ENCODE measurements at regions not wholly inside any gene's neighbourhood (a gene's known extent, or its start where the extent isn't known, plus 50 kb on each side); places are given as distances from the start of the nearest gene placed in this dataset.
"Not testable (repeated sequence)": the region's sequence is repeated elsewhere in the genome, so short reads cannot be mapped to it uniquely, and the experiment has no call there.

- no peak for DNase-seq
- H3K9me3 ChIP-seq (replicated peaks in 1 of 2; ENCODE audit: control insufficient read depth in 1 of 2, insufficient read depth in 1 of 2, low read length in 2 of 2), result peaks cover 4 to 11% of the 10 kb centered on the region in 2 donors
- WGBS (ENCODE audit: insufficient coverage), result 89% methylated on average over 5 of the region's 7 CpGs
- no peak overlapping the region for H2AFZ ChIP-seq (ENCODE audit: insufficient read depth, low read depth, low read length, poor library complexity, severe bottlenecking)
- no peak overlapping the region for H3K4me3 ChIP-seq (replicated peaks in 1 of 3; ENCODE audit: low read depth in 2 of 3, low read length in 3 of 3)
- H3K4me1 Mint-ChIP-seq, result no peaks in the 10 kb centered on the region
- H3K4me1 ChIP-seq (ENCODE audit: control insufficient read depth in 1 of 2, insufficient read depth in 2 of 2, low read length in 2 of 2), result no peaks in the 10 kb centered on the region
- no peaks in the 10 kb centered on the region for H3K27me3 ChIP-seq (ENCODE audit: control insufficient read depth in 2 of 2, insufficient read depth in 2 of 2, low read length in 2 of 2)
- no peaks in the 10 kb centered on the region for H4K20me1 ChIP-seq (ENCODE audit: insufficient read depth, low read length)
- peaks cover 5 to 23% (median 16%) of the 10 kb centered on the region in 7 donors for H3K9me3 Mint-ChIP-seq
- H3K4me3 Mint-ChIP-seq, result no peak overlapping the region
- H3K9ac ChIP-seq (ENCODE audit: insufficient read depth, low read length, poor library complexity, severe bottlenecking), result no peak overlapping the region
- no peak for TF ChIP-seq CTCF (IDR thresholded peaks at IDR 0.05)
- H3K27ac ChIP-seq (ENCODE audit: low read depth in 1 of 2, low read length in 2 of 2), result no peak overlapping the region
- no peaks in the 10 kb centered on the region for H3K36me3 ChIP-seq (replicated peaks in 1 of 2; ENCODE audit: control insufficient read depth in 1 of 2, insufficient read depth in 2 of 2, low read length in 2 of 2)
- intact Hi-C loops (cut with micrococcal nuclease), result no loop called here
- no peak overlapping the region for H3K4me2 ChIP-seq (replicated peaks; ENCODE audit: extremely low read depth, low read length, poor library complexity, severe bottlenecking)
- H3K79me2 ChIP-seq (ENCODE audit: insufficient read depth, low read length), result no peaks in the 10 kb centered on the region
- no peak overlapping the region for H3K27ac Mint-ChIP-seq
- no peaks in the 10 kb centered on the region for H3K27me3 Mint-ChIP-seq (ENCODE audit: low read depth in 3 of 3)
- no peaks in the 10 kb centered on the region for H3K36me3 Mint-ChIP-seq
These were observed 898.9 kb downstream of the TAF11L14 start for GRCh38 chr5:18533137-18533536.

GRCh38 chr5:18534119-18534518, 899.9 kb downstream of the TAF11L14 start:
- Histone ChIP-seq H3K27ac (ENCODE audit: low read depth in 1 of 2, low read length in 2 of 2) (no peak overlapping the region), H3K9ac (ENCODE audit: insufficient read depth, low read length, poor library complexity, severe bottlenecking) (no peak overlapping the region), H3K4me3 (replicated peaks in 1 of 3; ENCODE audit: low read depth in 2 of 3, low read length in 3 of 3) (no peak overlapping the region), H4K20me1 (ENCODE audit: insufficient read depth, low read length) (no peaks in the 10 kb centered on the region), H3K4me2 (replicated peaks; ENCODE audit: extremely low read depth, low read length, poor library complexity, severe bottlenecking) (no peak overlapping the region), H3K79me2 (ENCODE audit: insufficient read depth, low read length) (no peaks in the 10 kb centered on the region), H3K4me1 (ENCODE audit: control insufficient read depth in 1 of 2, insufficient read depth in 2 of 2, low read length in 2 of 2) (no peaks in the 10 kb centered on the region), H3K27me3 (ENCODE audit: control insufficient read depth in 2 of 2, insufficient read depth in 2 of 2, low read length in 2 of 2) (no peaks in the 10 kb centered on the region), H3K36me3 (replicated peaks in 1 of 2; ENCODE audit: control insufficient read depth in 1 of 2, insufficient read depth in 2 of 2, low read length in 2 of 2) (no peaks in the 10 kb centered on the region), H3K9me3 (replicated peaks in 1 of 2; ENCODE audit: control insufficient read depth in 1 of 2, insufficient read depth in 1 of 2, low read length in 2 of 2) (peaks cover 4 to 11% of the 10 kb centered on the region in 2 donors), H2AFZ (ENCODE audit: insufficient read depth, low read depth, low read length, poor library complexity, severe bottlenecking) (no peak overlapping the region)
- no peak for TF ChIP-seq CTCF (IDR thresholded peaks at IDR 0.05)
- H3K4me1 Mint-ChIP-seq, result no peaks in the 10 kb centered on the region
- intact Hi-C loops (cut with micrococcal nuclease), result no loop called here
- DNase-seq, result no peak
- peaks cover 10 to 30% (median 17%) of the 10 kb centered on the region in 7 donors for H3K9me3 Mint-ChIP-seq
- no peak overlapping the region for H3K4me3 Mint-ChIP-seq
- 93% methylated on average over 3 of the region's 3 CpGs for WGBS (ENCODE audit: insufficient coverage)
- H3K27ac Mint-ChIP-seq, result no peak overlapping the region
- no peaks in the 10 kb centered on the region for H3K27me3 Mint-ChIP-seq (ENCODE audit: low read depth in 3 of 3)
- H3K36me3 Mint-ChIP-seq, result no peaks in the 10 kb centered on the region

- peaks cover 4 to 11% of the 10 kb centered on the region in 2 donors for H3K9me3 ChIP-seq (replicated peaks in 1 of 2; ENCODE audit: control insufficient read depth in 1 of 2, insufficient read depth in 1 of 2, low read length in 2 of 2)
- H3K79me2 ChIP-seq (ENCODE audit: insufficient read depth, low read length); H3K4me1 ChIP-seq (ENCODE audit: control insufficient read depth in 1 of 2, insufficient read depth in 2 of 2, low read length in 2 of 2); H3K4me1 Mint-ChIP-seq; H3K4me3 ChIP-seq (replicated peaks in 1 of 3; ENCODE audit: low read depth in 2 of 3, low read length in 3 of 3); H2AFZ ChIP-seq (ENCODE audit: insufficient read depth, low read depth, low read length, poor library complexity, severe bottlenecking); DNase-seq; H3K27ac Mint-ChIP-seq; H3K36me3 Mint-ChIP-seq; H3K36me3 ChIP-seq (replicated peaks in 1 of 2; ENCODE audit: control insufficient read depth in 1 of 2, insufficient read depth in 2 of 2, low read length in 2 of 2); H3K4me3 Mint-ChIP-seq; H3K9ac ChIP-seq (ENCODE audit: insufficient read depth, low read length, poor library complexity, severe bottlenecking); H3K27ac ChIP-seq (ENCODE audit: low read depth in 1 of 2, low read length in 2 of 2); intact Hi-C loops (cut with micrococcal nuclease); H3K27me3 ChIP-seq (ENCODE audit: control insufficient read depth in 2 of 2, insufficient read depth in 2 of 2, low read length in 2 of 2); H4K20me1 ChIP-seq (ENCODE audit: insufficient read depth, low read length); H3K27me3 Mint-ChIP-seq (ENCODE audit: low read depth in 3 of 3); H3K4me2 ChIP-seq (replicated peaks; ENCODE audit: extremely low read depth, low read length, poor library complexity, severe bottlenecking): not testable (repeated sequence)
- WGBS (ENCODE audit: insufficient coverage), result 93% methylated on average over 6 of the region's 7 CpGs
- peaks cover 11 to 38% (median 24%) of the 10 kb centered on the region in 7 donors for H3K9me3 Mint-ChIP-seq
These were observed 901.5 kb downstream of the TAF11L14 start for GRCh38 chr5:18535753-18536152.

Data from CD14-positive monocyte (primary cell).